CD8-positive, alpha-beta memory T cell (primary cell): ENCODE measurements at regions not wholly inside any gene's neighbourhood (a gene's known extent, or its start where the extent isn't known, plus 50 kb on each side); places are given as distances from the start of the nearest gene placed in this dataset.

Experiments used
- CTCF ChIA-PET: fragments of 350-600 bp; sonication (Branson Sonifier 250); formaldehyde crosslinking; loops from one replicate; lab custom pipeline; 2021; ENCODE audit warnings: antibody characterized with exemption; lab: Charles Lee
- POLR2A ChIA-PET: fragments of 350-600 bp; sonication (Branson Sonifier 250); formaldehyde crosslinking; loops from one replicate; lab custom pipeline; 2021; ENCODE audit warnings: antibody characterized with exemption; lab: Charles Lee
- DNase-seq, 5 donors: peaks; one replicate each; pipeline versions ENCODE4 v3.0.0 to v3.0.0-alpha.2; 2020 to 2022; ENCODE audit warnings: mixed read lengths in 1 of 5
- H3K27ac ChIP-seq: one replicate; pipeline ENCODE4 v1.7.0; 2013; ENCODE audit warnings: low read depth, mild to moderate bottlenecking, low read length, moderate library complexity
- H3K27me3 ChIP-seq: 2 replicates; pipeline ENCODE4 v1.7.0; 2013; ENCODE audit warnings: low read length, mild to moderate bottlenecking; ENCODE audit not compliant: insufficient read depth, poor library complexity, severe bottlenecking
- H3K36me3 ChIP-seq: 2 replicates; pipeline ENCODE4 v1.7.0; 2013; ENCODE audit warnings: mild to moderate bottlenecking, low read length, moderate library complexity; ENCODE audit not compliant: insufficient read depth
- H3K4me1 ChIP-seq: 2 replicates; pipeline ENCODE4 v1.7.0; 2013; ENCODE audit warnings: mild to moderate bottlenecking, low read length, moderate library complexity; ENCODE audit not compliant: insufficient read depth
- H3K4me3 ChIP-seq: 2 replicates; pipeline ENCODE4 v1.7.0; 2013; ENCODE audit warnings: mild to moderate bottlenecking, low read length
- H3K9me3 ChIP-seq: 2 replicates; pipeline ENCODE4 v1.7.0; 2013; ENCODE audit warnings: mild to moderate bottlenecking, low read length
- H3K27ac Mint-ChIP-seq, 8 donors: one replicate each; pipeline ENCODE4 v1.8.0; 2020 to 2021; ENCODE audit warnings: mixed read lengths in 8 of 8, mild to moderate bottlenecking in 6 of 8, inconsistent platforms in 3 of 8, moderate library complexity in 3 of 8
- H3K27me3 Mint-ChIP-seq, 2 donors: one replicate each; pipeline ENCODE4 v1.8.0; 2020 to 2021; ENCODE audit warnings: mixed read lengths in 2 of 2, mild to moderate bottlenecking in 1 of 2, moderate library complexity in 1 of 2
- H3K36me3 Mint-ChIP-seq, 3 donors: one replicate each; pipeline ENCODE4 v1.8.0; 2020 to 2021; ENCODE audit warnings: mixed read lengths in 3 of 3, inconsistent platforms in 1 of 3, mild to moderate bottlenecking in 1 of 3
- H3K4me1 Mint-ChIP-seq, 3 donors: one replicate each; pipeline ENCODE4 v1.8.0; 2020 to 2021; ENCODE audit warnings: mixed read lengths in 3 of 3, inconsistent platforms in 1 of 3, mild to moderate bottlenecking in 1 of 3
- H3K4me3 Mint-ChIP-seq, 7 donors: one replicate each; pipeline ENCODE4 v1.8.0; 2020 to 2021; ENCODE audit warnings: mixed read lengths in 7 of 7, mild to moderate bottlenecking in 6 of 7, moderate library complexity in 4 of 7, inconsistent platforms in 2 of 7
- H3K9me3 Mint-ChIP-seq, 5 donors: one replicate each; pipeline ENCODE4 v1.8.0; 2020 to 2022; ENCODE audit warnings: mixed read lengths in 5 of 5, mild to moderate bottlenecking in 3 of 5, moderate library complexity in 2 of 5, inconsistent platforms in 1 of 5

DNA sequence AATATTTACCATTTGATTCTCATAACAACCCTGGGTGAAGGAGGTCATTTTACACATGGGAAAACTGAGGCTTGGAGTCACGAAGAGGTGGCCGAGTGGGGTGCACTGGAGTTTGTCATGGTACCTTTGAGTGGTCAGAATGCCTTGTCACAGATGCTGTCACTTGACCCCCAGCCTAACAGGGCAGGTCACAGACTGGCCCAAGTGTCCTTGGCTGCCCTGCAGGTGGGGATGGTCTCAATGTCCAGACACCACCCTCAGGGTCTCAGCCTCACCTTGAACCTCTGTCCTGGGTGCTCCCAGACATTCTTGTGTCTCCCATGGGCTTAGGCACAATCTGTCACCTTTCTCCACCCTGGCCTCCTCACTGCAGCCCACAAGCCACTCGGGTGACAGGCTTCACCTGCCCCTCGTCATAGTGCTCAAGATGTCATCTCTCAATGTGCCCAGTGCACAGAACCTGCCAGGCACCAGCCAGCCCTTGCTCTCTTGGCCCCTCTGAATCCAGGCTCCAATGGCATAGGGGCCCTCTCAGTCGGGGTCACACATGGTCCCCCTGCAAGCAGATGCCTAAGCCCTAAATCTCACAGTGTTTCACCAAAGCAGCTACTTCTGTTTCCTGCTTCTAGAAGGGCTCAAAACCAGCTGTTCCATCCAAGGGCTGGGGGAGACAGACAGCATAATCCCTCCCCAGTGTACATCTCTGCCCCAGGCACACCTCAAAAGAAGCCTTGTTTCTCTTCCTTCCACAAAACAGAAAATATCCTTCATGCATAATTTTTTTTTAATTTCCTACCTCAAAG, 76.8 kb upstream of the NANOS1 start:
- no peak overlapping the region for H3K4me3 Mint-ChIP-seq
- Histone ChIP-seq H3K36me3 (no peaks in the 10 kb centered on the region), H3K27me3 (no peaks in the 10 kb centered on the region), H3K4me3 (no peak overlapping the region), H3K4me1 (no peaks in the 10 kb centered on the region), H3K9me3 (no peaks in the 10 kb centered on the region), H3K27ac (no peak overlapping the region)
- no peaks in the 10 kb centered on the region for H3K4me1 Mint-ChIP-seq
- POLR2A ChIA-PET = no interaction called here
- peaks cover 21 to 40% of the 10 kb centered on the region in 2 donors for H3K27me3 Mint-ChIP-seq
- CTCF ChIA-PET = no interaction called here
- no peaks in the 10 kb centered on the region for H3K9me3 Mint-ChIP-seq
- no peak for DNase-seq
- no peak overlapping the region for H3K27ac Mint-ChIP-seq
- H3K36me3 Mint-ChIP-seq = no peaks in the 10 kb centered on the region

DNA sequence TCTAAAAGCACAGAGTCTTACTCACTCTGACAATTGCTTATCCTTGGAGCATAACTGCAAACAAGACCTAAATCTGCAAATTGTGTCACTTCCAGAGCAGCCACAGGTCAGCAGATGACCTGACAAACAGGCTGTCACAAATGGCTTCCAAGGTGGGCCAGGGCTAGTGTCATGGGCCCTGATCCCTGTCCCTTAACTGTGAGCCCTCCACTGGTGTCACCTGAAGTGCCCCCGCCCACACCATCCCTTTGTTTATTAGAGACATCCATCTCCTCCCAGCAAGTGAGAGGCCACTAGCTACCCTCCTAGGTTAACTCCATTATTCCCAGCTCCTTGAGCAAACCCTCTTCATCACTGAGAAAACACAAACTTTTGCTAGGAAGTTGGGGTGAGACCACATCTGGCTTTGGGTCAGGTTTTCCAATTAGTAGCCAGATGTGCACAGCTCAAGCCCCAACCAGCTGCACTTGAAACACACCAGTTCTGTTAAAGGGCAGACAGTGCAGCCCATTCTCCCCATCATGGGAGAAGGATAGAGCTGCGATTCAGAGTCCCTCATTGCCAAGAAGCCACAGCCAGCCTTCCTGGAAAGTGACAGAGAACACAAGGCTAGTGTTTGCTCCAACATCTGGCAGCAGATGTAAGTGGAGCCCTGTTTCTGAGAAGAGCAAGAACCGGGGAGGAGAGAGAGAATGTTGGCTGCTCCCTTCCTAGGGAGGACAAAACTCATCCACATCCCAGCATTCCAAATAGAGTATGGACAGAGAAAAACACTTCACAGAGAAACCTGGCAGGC, 75.7 kb upstream of the NANOS1 start:
- H3K9me3 Mint-ChIP-seq = no peaks in the 10 kb centered on the region
- no peak overlapping the region for H3K27ac ChIP-seq
- ChIA-PET POLR2A (no interaction called here), CTCF (no interaction called here)
- H3K9me3 ChIP-seq = no peaks in the 10 kb centered on the region
- H3K4me3 ChIP-seq = no peak overlapping the region
- peaks cover 19 to 36% of the 10 kb centered on the region in 2 donors for H3K27me3 Mint-ChIP-seq
- no peaks in the 10 kb centered on the region for H3K36me3 Mint-ChIP-seq
- no peak for DNase-seq
- H3K4me1 Mint-ChIP-seq = no peaks in the 10 kb centered on the region
- H3K27me3 ChIP-seq = no peaks in the 10 kb centered on the region
- no peak overlapping the region for H3K4me3 Mint-ChIP-seq
- H3K4me1 ChIP-seq = no peaks in the 10 kb centered on the region
- no peak overlapping the region for H3K27ac Mint-ChIP-seq
- H3K36me3 ChIP-seq = no peaks in the 10 kb centered on the region

DNA sequence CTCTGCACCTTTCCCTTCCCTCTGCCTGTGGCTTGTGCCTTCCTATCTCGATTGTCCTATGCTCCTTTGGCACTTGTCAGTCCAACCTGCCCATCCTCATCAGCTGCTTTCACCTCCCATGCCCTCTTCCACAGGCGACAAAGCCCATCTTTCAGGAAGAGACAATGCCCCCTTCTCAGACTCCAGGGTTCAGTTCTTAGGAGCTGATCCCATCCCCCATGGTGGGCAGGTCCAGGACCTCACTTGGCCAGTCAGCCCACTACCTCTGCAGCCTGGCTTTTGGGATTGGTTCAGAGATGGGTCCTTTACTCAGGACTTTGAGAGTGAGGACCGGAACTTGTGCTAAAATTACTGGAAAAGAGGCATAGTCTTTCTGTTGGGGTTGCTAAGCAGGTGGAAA, 74.0 kb upstream of the NANOS1 start:
- no peak for DNase-seq
- H3K27ac Mint-ChIP-seq = no peak overlapping the region
- no peaks in the 10 kb centered on the region for H3K9me3 ChIP-seq
- no peaks in the 10 kb centered on the region for H3K9me3 Mint-ChIP-seq
- H3K36me3 ChIP-seq = no peaks in the 10 kb centered on the region
- peaks cover 17 to 29% of the 10 kb centered on the region in 2 donors for H3K27me3 Mint-ChIP-seq
- ChIA-PET POLR2A (no interaction called here), CTCF (no interaction called here)
- no peaks in the 10 kb centered on the region for H3K4me1 Mint-ChIP-seq
- no peaks in the 10 kb centered on the region for H3K27me3 ChIP-seq
- no peak overlapping the region for H3K4me3 Mint-ChIP-seq
- no peaks in the 10 kb centered on the region for H3K4me1 ChIP-seq
- no peak overlapping the region for H3K27ac ChIP-seq
- no peak overlapping the region for H3K4me3 ChIP-seq
- H3K36me3 Mint-ChIP-seq = no peaks in the 10 kb centered on the region

- ChIA-PET CTCF (no interaction called here), POLR2A (no interaction called here)
- Histone ChIP-seq H3K4me1 (no peaks in the 10 kb centered on the region), H3K4me3 (no peak overlapping the region), H3K36me3 (no peaks in the 10 kb centered on the region), H3K27ac (no peak overlapping the region), H3K9me3 (no peaks in the 10 kb centered on the region), H3K27me3 (no peaks in the 10 kb centered on the region)
- no peak for DNase-seq
- Mint-ChIP-seq H3K27me3 (peaks cover 17 to 25% of the 10 kb centered on the region in 2 donors), H3K27ac (no peak overlapping the region), H3K9me3 (no peaks in the 10 kb centered on the region), H3K4me3 (no peak overlapping the region), H3K36me3 (no peaks in the 10 kb centered on the region), H3K4me1 (no peaks in the 10 kb centered on the region)
Observed at GRCh38 chr10:118955951-118956801, 73.3 kb upstream of the NANOS1 start.

- ChIA-PET POLR2A (no interaction called here), CTCF (no interaction called here)
- Histone ChIP-seq H3K27ac (no peak overlapping the region), H3K27me3 (no peaks in the 10 kb centered on the region), H3K4me1 (no peaks in the 10 kb centered on the region), H3K4me3 (no peak overlapping the region), H3K36me3 (no peaks in the 10 kb centered on the region), H3K9me3 (no peaks in the 10 kb centered on the region)
- Mint-ChIP-seq H3K27ac (no peak overlapping the region), H3K36me3 (no peaks in the 10 kb centered on the region), H3K27me3 (peaks cover 16 to 23% of the 10 kb centered on the region in 2 donors), H3K4me3 (no peak overlapping the region), H3K9me3 (no peaks in the 10 kb centered on the region), H3K4me1 (no peaks in the 10 kb centered on the region)
- no peak for DNase-seq
Observed at GRCh38 chr10:118956802-118957442, 72.6 kb upstream of the NANOS1 start.

DNA sequence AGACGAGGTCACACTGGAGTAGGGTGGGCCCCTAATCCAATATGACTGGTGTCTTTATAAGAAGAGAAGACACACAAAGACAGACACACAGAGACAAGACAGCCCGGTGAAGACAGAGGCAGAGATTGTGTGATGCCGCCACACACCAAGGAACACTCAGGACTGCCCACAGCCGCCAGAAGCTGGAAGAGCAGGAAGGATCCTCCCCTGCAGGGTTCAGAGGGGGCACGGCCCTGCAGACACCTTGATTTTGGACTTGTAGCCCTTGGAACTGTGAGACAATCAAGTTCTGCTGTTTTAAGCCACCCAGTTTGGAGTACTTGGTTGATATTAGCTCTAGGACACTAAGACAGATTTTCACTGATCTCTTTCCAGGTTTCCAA, 72.1 kb upstream of the NANOS1 start:
- Histone ChIP-seq H3K27ac (no peak overlapping the region), H3K27me3 (no peaks in the 10 kb centered on the region), H3K9me3 (no peaks in the 10 kb centered on the region), H3K4me1 (no peaks in the 10 kb centered on the region), H3K36me3 (no peaks in the 10 kb centered on the region), H3K4me3 (no peak overlapping the region)
- no peak for DNase-seq
- Mint-ChIP-seq H3K36me3 (no peaks in the 10 kb centered on the region), H3K4me3 (no peak overlapping the region), H3K27me3 (peaks cover 11 to 19% of the 10 kb centered on the region in 2 donors), H3K9me3 (no peaks in the 10 kb centered on the region), H3K4me1 (no peaks in the 10 kb centered on the region), H3K27ac (no peak overlapping the region)
- ChIA-PET POLR2A (no interaction called here), CTCF (no interaction called here)

GRCh38 chr10:118957966-118958365, 71.5 kb upstream of the NANOS1 start:
- Mint-ChIP-seq H3K4me1 (no peaks in the 10 kb centered on the region), H3K4me3 (no peak overlapping the region), H3K27me3 (peaks cover 11 to 14% of the 10 kb centered on the region in 2 donors)

More at GRCh38 chr10:118957966-118958365, 71.5 kb upstream of the NANOS1 start:
- Histone ChIP-seq H3K36me3 (no peaks in the 10 kb centered on the region), H3K9me3 (no peaks in the 10 kb centered on the region), H3K27me3 (no peaks in the 10 kb centered on the region), H3K4me1 (no peaks in the 10 kb centered on the region), H3K27ac (no peak overlapping the region), H3K4me3 (no peak overlapping the region)
- CTCF ChIA-PET = no interaction called here
- POLR2A ChIA-PET = no interaction called here
- no peak for DNase-seq
- Mint-ChIP-seq H3K27ac (no peak overlapping the region), H3K36me3 (no peaks in the 10 kb centered on the region), H3K9me3 (no peaks in the 10 kb centered on the region)
